ENCODE measurements at regions not wholly inside any gene's neighbourhood (a gene's known extent, or its start where the extent isn't known, plus 50 kb on each side); places are given as distances from the start of the nearest gene placed in this dataset.

GRCh38 chr2:177316756-177317155 is 52.2 kb upstream of the NFE2L2 start:
- TF ChIP-seq POLR2A (IDR thresholded peaks at IDR 0.05) = no peak
- TF ChIP-seq, protein P1, sequence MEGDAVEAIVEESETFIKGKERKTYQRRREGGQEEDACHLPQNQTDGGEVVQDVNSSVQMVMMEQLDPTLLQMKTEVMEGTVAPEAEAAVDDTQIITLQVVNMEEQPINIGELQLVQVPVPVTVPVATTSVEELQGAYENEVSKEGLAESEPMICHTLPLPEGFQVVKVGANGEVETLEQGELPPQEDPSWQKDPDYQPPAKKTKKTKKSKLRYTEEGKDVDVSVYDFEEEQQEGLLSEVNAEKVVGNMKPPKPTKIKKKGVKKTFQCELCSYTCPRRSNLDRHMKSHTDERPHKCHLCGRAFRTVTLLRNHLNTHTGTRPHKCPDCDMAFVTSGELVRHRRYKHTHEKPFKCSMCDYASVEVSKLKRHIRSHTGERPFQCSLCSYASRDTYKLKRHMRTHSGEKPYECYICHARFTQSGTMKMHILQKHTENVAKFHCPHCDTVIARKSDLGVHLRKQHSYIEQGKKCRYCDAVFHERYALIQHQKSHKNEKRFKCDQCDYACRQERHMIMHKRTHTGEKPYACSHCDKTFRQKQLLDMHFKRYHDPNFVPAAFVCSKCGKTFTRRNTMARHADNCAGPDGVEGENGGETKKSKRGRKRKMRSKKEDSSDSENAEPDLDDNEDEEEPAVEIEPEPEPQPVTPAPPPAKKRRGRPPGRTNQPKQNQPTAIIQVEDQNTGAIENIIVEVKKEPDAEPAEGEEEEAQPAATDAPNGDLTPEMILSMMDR (IDR thresholded peaks at IDR 0.05) = no peak
- TF ChIP-seq POLR2AphosphoS5 (IDR thresholded peaks at IDR 0.05) = no peak
